ENCODE measurements at regions not wholly inside any gene's neighbourhood (a gene's known extent, or its start where the extent isn't known, plus 50 kb on each side); places are given as distances from the start of the nearest gene placed in this dataset.

- no peak for TF ChIP-seq CTCF (IDR thresholded peaks at IDR 0.05)
- no peak for TF ChIP-seq POLR2A (IDR thresholded peaks at IDR 0.05)
Measured at GRCh38 chr6:1031720-1032119, 280.2 kb upstream of the FOXQ1 start.

All from tibial nerve (tissue), 3 donors.